ENCODE measurements at regions not wholly inside any gene's neighbourhood (a gene's known extent, or its start where the extent isn't known, plus 50 kb on each side); places are given as distances from the start of the nearest gene placed in this dataset.

GRCh38 chr12:90042920-90043641 is 334.4 kb upstream of the ATP2B1 start:
- TF ChIP-seq CTCF (IDR thresholded peaks at IDR 0.05; ENCODE audit: low read depth, low read length, poor library complexity, severe bottlenecking) (no peak), EZH2phosphoT487 (IDR thresholded peaks at IDR 0.05; ENCODE audit: borderline replicate concordance, low read length) (no peak)
